Spleen (tissue), 11 donors: ENCODE measurements at regions not wholly inside any gene's neighbourhood (a gene's known extent, or its start where the extent isn't known, plus 50 kb on each side); places are given as distances from the start of the nearest gene placed in this dataset.

Experiments
- DNase-seq: peaks from one replicate; pipeline ENCODE4 v3.0.0-alpha.2; 2020
- H3K27ac ChIP-seq, 8 donors: fragments of 200-600 bp; sonication (generic) in 7 of 8; 1 replicate in 4 of 8; 2 replicates in 4 of 8; pipeline versions ENCODE4 v1.5.0 to v1.8.0; 2016 to 2021; ENCODE audit warnings: inconsistent platforms in 4 of 8, mild to moderate bottlenecking in 4 of 8, moderate library complexity in 1 of 8
- H3K27me3 ChIP-seq, 7 donors: fragments of 200-600 bp; sonication (generic) in 6 of 7; replicated peaks in 1 of 7; 1 replicate in 4 of 7; 2 replicates in 3 of 7; pipeline versions ENCODE4 v1.5.0 to v1.8.0; 2016 to 2021; ENCODE audit warnings: inconsistent platforms in 3 of 7, mild to moderate bottlenecking in 1 of 7
- H3K36me3 ChIP-seq, 6 donors: fragments of 200-600 bp; sonication (generic) in 5 of 6; 1 replicate in 4 of 6; 2 replicates in 2 of 6; pipeline versions ENCODE4 v1.5.0 to v1.8.0; 2016 to 2021; ENCODE audit warnings: inconsistent platforms in 2 of 6
- H3K4me1 ChIP-seq, 6 donors: fragments of 200-600 bp; sonication (generic) in 5 of 6; 1 replicate in 3 of 6; 2 replicates in 3 of 6; pipeline versions ENCODE4 v1.5.0 to v1.8.0; 2016 to 2021; ENCODE audit warnings: inconsistent platforms in 3 of 6
- H3K4me3 ChIP-seq, 8 donors: fragments of 200-600 bp; sonication (generic) in 7 of 8; 1 replicate in 4 of 8; 2 replicates in 4 of 8; pipeline versions ENCODE4 v1.5.0 to v1.8.0; 2016 to 2021; ENCODE audit warnings: inconsistent platforms in 4 of 8, mild to moderate bottlenecking in 4 of 8, moderate library complexity in 2 of 8
- H3K9me3 ChIP-seq, 8 donors: fragments of 200-600 bp; sonication (generic) in 7 of 8; 1 replicate in 4 of 8; 2 replicates in 4 of 8; pipeline versions ENCODE4 v1.5.0 to v1.8.0; 2016 to 2021; ENCODE audit warnings: inconsistent platforms in 4 of 8
- POLR2A ChIP-seq, 3 donors: fragments of 450-650 bp; IDR thresholded peaks; one replicate each; pipeline ENCODE4 v1.5.1; 2017; ENCODE audit warnings: antibody characterized with exemption in 3 of 3, mild to moderate bottlenecking in 1 of 3
- POLR2AphosphoS5 ChIP-seq, 3 donors: sonication (generic); formaldehyde crosslinking; IDR thresholded peaks; one replicate each; pipeline ENCODE4 v1.5.1; 2017; ENCODE audit warnings: antibody characterized with exemption in 3 of 3
- WGBS, 5 donors: extraction: QIAGEN DNeasy Blood & Tissue Kit in 3 of 5; methylation state at CpG; one replicate each; pipeline versions ENCODE4 v1.1.5 to v1.1.7; 2013 to 2018; 5-methylcytosine and 5-hydroxymethylcytosine counted together
- intact Hi-C: fragments of 100-400 bp; cut with DNase I; formaldehyde crosslinking; loops from one replicate; pipeline ENCODE4 v1.15.0; 2023; ENCODE audit warnings: low total_unique reads
- TF ChIP-seq, protein P1 (sequence below), 11 experiments: fragments of 200-600 bp in 7 of 11; fragments of 450-650 bp in 4 of 11; sonication (generic) in 4 of 11; IDR thresholded peaks in 8 of 11; conservative IDR thresholded peaks in 3 of 11; 1 replicate in 7 of 11; 2 replicates in 4 of 11; pipeline versions ENCODE4 v1.4.0 to v1.8.0; 2016 to 2021; ENCODE audit warnings: antibody characterized with exemption in 11 of 11, inconsistent platforms in 4 of 11, mild to moderate bottlenecking in 1 of 11
- donor health status: healthy with polysubstance abuse.
- donor health status: DM: no; HTN: no; CAD: no; lungs with moderate emphysema.
- donor health status: DM: no; HTN: no; CAD: no.
- donor health status: Bipolar disorder and iron deficiency.
- donor health status: healthy.
- donor health status: DM: no; HTN: no; CAD: no.
- donor health status: DM: yes; HTN: yes; CAD: no.

- Histone ChIP-seq H3K9me3 (peaks cover 0 to 4% (median 0%) of the 10 kb centered on the region in 8 donors), H3K36me3 (no peaks in the 10 kb centered on the region), H3K4me3 (no peak overlapping the region), H3K27ac (no peak overlapping the region), H3K27me3 (no peaks in the 10 kb centered on the region), H3K4me1 (no peaks in the 10 kb centered on the region)
- 27 to 31% (median 28%) methylated on average over 6 of the region's 6 CpGs for WGBS, 5 donors
- intact Hi-C loops, result no loop called here
- TF ChIP-seq, protein P1, sequence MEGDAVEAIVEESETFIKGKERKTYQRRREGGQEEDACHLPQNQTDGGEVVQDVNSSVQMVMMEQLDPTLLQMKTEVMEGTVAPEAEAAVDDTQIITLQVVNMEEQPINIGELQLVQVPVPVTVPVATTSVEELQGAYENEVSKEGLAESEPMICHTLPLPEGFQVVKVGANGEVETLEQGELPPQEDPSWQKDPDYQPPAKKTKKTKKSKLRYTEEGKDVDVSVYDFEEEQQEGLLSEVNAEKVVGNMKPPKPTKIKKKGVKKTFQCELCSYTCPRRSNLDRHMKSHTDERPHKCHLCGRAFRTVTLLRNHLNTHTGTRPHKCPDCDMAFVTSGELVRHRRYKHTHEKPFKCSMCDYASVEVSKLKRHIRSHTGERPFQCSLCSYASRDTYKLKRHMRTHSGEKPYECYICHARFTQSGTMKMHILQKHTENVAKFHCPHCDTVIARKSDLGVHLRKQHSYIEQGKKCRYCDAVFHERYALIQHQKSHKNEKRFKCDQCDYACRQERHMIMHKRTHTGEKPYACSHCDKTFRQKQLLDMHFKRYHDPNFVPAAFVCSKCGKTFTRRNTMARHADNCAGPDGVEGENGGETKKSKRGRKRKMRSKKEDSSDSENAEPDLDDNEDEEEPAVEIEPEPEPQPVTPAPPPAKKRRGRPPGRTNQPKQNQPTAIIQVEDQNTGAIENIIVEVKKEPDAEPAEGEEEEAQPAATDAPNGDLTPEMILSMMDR (IDR thresholded peaks at IDR 0.05 in 8 of 11, conservative IDR thresholded peaks at IDR 0.05 in 3 of 11), result no peak
- DNase-seq, result no peak
Measured at GRCh38 chr20:11755071-11755841, 162.4 kb upstream of the BTBD3 start.

GRCh38 chr20:11761497-11761896, 156.2 kb upstream of the BTBD3 start:
- no peak for TF ChIP-seq POLR2AphosphoS5 (IDR thresholded peaks at IDR 0.05)
- TF ChIP-seq POLR2A (IDR thresholded peaks at IDR 0.05), result no peak
- TF ChIP-seq, protein P1 (IDR thresholded peaks at IDR 0.05 in 8 of 11, conservative IDR thresholded peaks at IDR 0.05 in 3 of 11), result no peak
- DNase-seq, result no peak

GRCh38 chr20:11766961-11767360, 150.7 kb upstream of the BTBD3 start:
- 45 to 70% (median 48%) methylated on average over 6 of the region's 6 CpGs for WGBS, 5 donors

More at GRCh38 chr20:11761497-11761896, 156.2 kb upstream of the BTBD3 start:
- Histone ChIP-seq H3K4me1 (no peaks in the 10 kb centered on the region), H3K4me3 (no peak overlapping the region), H3K9me3 (peaks cover 0 to 5% (median 0%) of the 10 kb centered on the region in 8 donors), H3K27ac (no peak overlapping the region), H3K36me3 (no peaks in the 10 kb centered on the region), H3K27me3 (no peaks in the 10 kb centered on the region)
- intact Hi-C loops, result no loop called here
- WGBS, 5 donors, result 64 to 84% (median 77%) methylated on average over 4 of the region's 4 CpGs

DNA sequence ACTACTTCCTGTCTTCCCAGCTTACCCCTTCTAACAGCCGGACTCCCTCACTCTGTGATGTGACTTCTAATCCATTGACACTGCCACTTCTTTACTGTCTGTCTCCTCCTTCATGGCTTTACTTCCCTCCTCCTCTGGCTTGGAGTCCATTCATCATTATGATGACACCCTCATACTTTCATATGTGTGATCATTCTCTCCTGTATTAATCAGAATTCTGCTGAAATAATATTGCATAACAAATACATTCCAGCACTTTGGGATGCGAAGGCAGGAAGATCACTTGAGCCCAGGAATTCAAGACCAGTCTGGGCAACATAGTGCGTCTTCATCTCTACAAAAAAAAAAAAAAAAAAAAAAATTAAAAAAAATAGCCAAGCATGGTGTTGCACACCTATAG, 147.9 kb upstream of the BTBD3 start:
- Histone ChIP-seq H3K36me3 (no peaks in the 10 kb centered on the region), H3K27me3 (no peaks in the 10 kb centered on the region), H3K9me3 (peaks cover 0 to 19% (median 13%) of the 10 kb centered on the region in 8 donors), H3K4me3 (no peak overlapping the region), H3K27ac (no peak overlapping the region), H3K4me1 (no peaks in the 10 kb centered on the region)
- TF ChIP-seq, protein P1 (IDR thresholded peaks at IDR 0.05 in 8 of 11, conservative IDR thresholded peaks at IDR 0.05 in 3 of 11), result no peak
- no peak for TF ChIP-seq POLR2AphosphoS5 (IDR thresholded peaks at IDR 0.05)
- 84 to 94% (median 90%) methylated on average over 3 of the region's 3 CpGs for whole genome bisulfite sequencing, 5 donors
- intact Hi-C loops, result no loop called here
- no peak for DNase-seq

More at GRCh38 chr20:11766961-11767360, 150.7 kb upstream of the BTBD3 start:
- intact Hi-C loops, result no loop called here
- H3K4me3 ChIP-seq, result no peak overlapping the region
- no peaks in the 10 kb centered on the region for H3K36me3 ChIP-seq
- no peak overlapping the region for H3K27ac ChIP-seq
- no peak for DNase-seq
- no peak for TF ChIP-seq POLR2A (IDR thresholded peaks at IDR 0.05)
- no peak for TF ChIP-seq POLR2AphosphoS5 (IDR thresholded peaks at IDR 0.05)
- TF ChIP-seq, protein P1 (IDR thresholded peaks at IDR 0.05 in 8 of 11, conservative IDR thresholded peaks at IDR 0.05 in 3 of 11), result no peak
- H3K9me3 ChIP-seq, result peaks cover 0 to 5% (median 0%) of the 10 kb centered on the region in 8 donors
- no peaks in the 10 kb centered on the region for H3K4me1 ChIP-seq
- no peaks in the 10 kb centered on the region for H3K27me3 ChIP-seq
